ENCODE measurements at regions not wholly inside any gene's neighbourhood (a gene's known extent, or its start where the extent isn't known, plus 50 kb on each side); places are given as distances from the start of the nearest gene placed in this dataset.

DNA sequence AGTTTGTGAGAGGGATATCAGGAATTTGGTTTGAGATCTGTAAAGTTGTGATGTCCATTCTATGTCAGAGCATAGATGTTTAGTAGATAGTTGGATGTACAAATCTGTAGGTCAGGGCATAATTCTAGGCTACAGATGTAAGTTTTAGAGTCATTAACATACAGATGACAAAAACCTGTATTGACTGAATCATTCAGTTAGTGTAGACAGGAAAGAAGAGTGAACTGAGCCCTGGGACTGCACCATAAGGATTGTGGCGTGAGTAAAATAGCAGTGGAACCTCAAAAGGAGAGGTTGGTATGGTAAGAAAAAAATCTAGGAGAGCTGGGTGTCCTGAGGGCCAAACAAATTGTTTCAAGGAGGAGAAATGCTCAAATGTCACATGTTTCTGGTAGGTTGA, 73.1 kb upstream of the RPRM start:
- Histone ChIP-seq H3K14ac (ENCODE audit: insufficient read depth, low read length) (no peak overlapping the region), H3K23ac (ENCODE audit: insufficient read length, low read depth, low read length) (no peak overlapping the region), H3K4me2 (ENCODE audit: insufficient read depth, insufficient read length, low read length) (no peak overlapping the region), H4K20me1 (ENCODE audit: control insufficient read depth, insufficient read depth, insufficient read length) (no peaks in the 10 kb centered on the region), H3K9me3 (ENCODE audit: control insufficient read depth, low read depth, low read length) (no peaks in the 10 kb centered on the region), H2AFZ (ENCODE audit: low read length) (no peak overlapping the region), H3K56ac (ENCODE audit: insufficient read length, low read depth, low read length) (no peak overlapping the region), H3K79me1 (ENCODE audit: insufficient read depth, low read depth, low read length, poor library complexity, severe bottlenecking) (no peaks in the 10 kb centered on the region), H4K5ac (ENCODE audit: insufficient read length, low read depth, low read length) (no peak overlapping the region), H3K18ac (ENCODE audit: insufficient read length, low read depth, low read length) (no peak overlapping the region), H4K91ac (ENCODE audit: insufficient read length, low read depth, low read length) (no peak overlapping the region), H4K8ac (replicated peaks; ENCODE audit: insufficient read length, low read depth, low read length) (no peak overlapping the region), H3T11ph (ENCODE audit: low read length) (no peak overlapping the region), H3K9ac (ENCODE audit: extremely low read depth, insufficient read length, low read length) (no peak overlapping the region), H3K27ac (ENCODE audit: insufficient read length, low read depth, low read length) (no peak overlapping the region), H2AK5ac (ENCODE audit: insufficient read length, low read length) (no peak overlapping the region), H3K23me2 (ENCODE audit: insufficient read length, low read depth, low read length, poor library complexity, severe bottlenecking) (no peaks in the 10 kb centered on the region), H2BK15ac (ENCODE audit: low read depth, low read length) (no peak overlapping the region), H2BK5ac (ENCODE audit: insufficient read length, low read length) (no peak overlapping the region), H2BK12ac (ENCODE audit: insufficient read length, low read depth, low read length) (no peak overlapping the region), H3K79me2 (ENCODE audit: insufficient read depth, low read length) (no peaks in the 10 kb centered on the region), H2BK120ac (ENCODE audit: low read depth, low read length, poor library complexity, severe bottlenecking) (no peak overlapping the region), H3K27me3 (ENCODE audit: insufficient read depth, low read length) (no peaks in the 10 kb centered on the region), H2BK20ac (ENCODE audit: low read depth, low read length, poor library complexity, severe bottlenecking) (no peak overlapping the region), H3K4me1 (ENCODE audit: insufficient read depth, low read length) (no peaks in the 10 kb centered on the region), H3K4ac (ENCODE audit: low read depth, low read length) (no peak overlapping the region)
- TF ChIP-seq, protein P1, sequence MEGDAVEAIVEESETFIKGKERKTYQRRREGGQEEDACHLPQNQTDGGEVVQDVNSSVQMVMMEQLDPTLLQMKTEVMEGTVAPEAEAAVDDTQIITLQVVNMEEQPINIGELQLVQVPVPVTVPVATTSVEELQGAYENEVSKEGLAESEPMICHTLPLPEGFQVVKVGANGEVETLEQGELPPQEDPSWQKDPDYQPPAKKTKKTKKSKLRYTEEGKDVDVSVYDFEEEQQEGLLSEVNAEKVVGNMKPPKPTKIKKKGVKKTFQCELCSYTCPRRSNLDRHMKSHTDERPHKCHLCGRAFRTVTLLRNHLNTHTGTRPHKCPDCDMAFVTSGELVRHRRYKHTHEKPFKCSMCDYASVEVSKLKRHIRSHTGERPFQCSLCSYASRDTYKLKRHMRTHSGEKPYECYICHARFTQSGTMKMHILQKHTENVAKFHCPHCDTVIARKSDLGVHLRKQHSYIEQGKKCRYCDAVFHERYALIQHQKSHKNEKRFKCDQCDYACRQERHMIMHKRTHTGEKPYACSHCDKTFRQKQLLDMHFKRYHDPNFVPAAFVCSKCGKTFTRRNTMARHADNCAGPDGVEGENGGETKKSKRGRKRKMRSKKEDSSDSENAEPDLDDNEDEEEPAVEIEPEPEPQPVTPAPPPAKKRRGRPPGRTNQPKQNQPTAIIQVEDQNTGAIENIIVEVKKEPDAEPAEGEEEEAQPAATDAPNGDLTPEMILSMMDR (conservative IDR thresholded peaks at IDR 0.05) = no peak
- H3K4me1 Mint-ChIP-seq = no peaks in the 10 kb centered on the region
- peaks cover 0 to 8% of the 10 kb centered on the region in 2 experiments; a peak in 3 of 5 replicates for H3K9me3 Mint-ChIP-seq
- peaks cover 0 to 4% (median 3%) of the 10 kb centered on the region in 3 experiments; a peak in 2 of 7 replicates for H3K36me3 Mint-ChIP-seq (ENCODE audit: insufficient read depth in 1 of 3, low read depth in 3 of 3)
- no peak for DNase-seq
- WGBS (ENCODE audit: extremely low coverage, insufficient read length, low lambda C conversion rate) = no CpG with 5 or more reads among the region's 1 CpG
- no peak overlapping the region for H3K27ac Mint-ChIP-seq
- H3K4me3 Mint-ChIP-seq = no peak overlapping the region
- H3K27me3 Mint-ChIP-seq (ENCODE audit: low read depth) = no peaks in the 10 kb centered on the region; the same call in 1 of the 2 replicates
